ENCODE measurements at regions not wholly inside any gene's neighbourhood (a gene's known extent, or its start where the extent isn't known, plus 50 kb on each side); places are given as distances from the start of the nearest gene placed in this dataset.

- Mint-ChIP-seq H3K4me3 (no peak overlapping the region), H3K4me1 (no peaks in the 10 kb centered on the region), H3K9me3 (peaks cover 5% of the 10 kb centered on the region), H3K36me3 (no peaks in the 10 kb centered on the region), H3K27ac (no peak overlapping the region), H3K27me3 (no peaks in the 10 kb centered on the region)
- DNase-seq (ENCODE audit: low spot score in 2 of 2) = no peak
- ATAC-seq (ENCODE audit: low read depth) = no peak
Measured at GRCh38 chr4:18231726-18232125, 210.2 kb upstream of the LCORL start.

DNA sequence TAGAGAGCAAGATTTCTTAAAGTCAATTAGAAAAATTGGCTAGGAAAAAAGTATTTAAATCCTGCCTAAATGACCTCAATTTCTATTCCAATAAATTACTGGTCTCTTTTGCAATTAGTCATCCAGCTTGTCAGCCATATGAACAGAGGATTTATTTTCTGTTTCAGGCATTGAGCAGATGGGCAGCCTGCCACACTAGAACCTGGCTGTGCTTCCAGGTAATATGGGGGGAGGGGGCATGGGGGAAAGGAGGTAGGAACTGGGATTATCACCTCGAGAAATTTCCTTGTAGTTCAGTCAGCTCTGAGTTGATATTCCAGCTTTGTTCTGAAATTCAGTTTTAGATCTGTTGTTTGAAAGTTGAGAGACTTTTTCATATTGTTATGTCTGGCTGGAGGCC is 206.3 kb upstream of the LCORL start:
- no peak overlapping the region for H3K4me3 Mint-ChIP-seq
- no peak overlapping the region for H3K27ac Mint-ChIP-seq
- DNase-seq (ENCODE audit: low spot score in 2 of 2) = no peak
- peaks cover 3% of the 10 kb centered on the region for H3K27me3 Mint-ChIP-seq
- no peak for ATAC-seq (ENCODE audit: low read depth)
- no peaks in the 10 kb centered on the region for H3K4me1 Mint-ChIP-seq
- H3K36me3 Mint-ChIP-seq = no peaks in the 10 kb centered on the region
- H3K9me3 Mint-ChIP-seq = peaks cover 8% of the 10 kb centered on the region

DNA sequence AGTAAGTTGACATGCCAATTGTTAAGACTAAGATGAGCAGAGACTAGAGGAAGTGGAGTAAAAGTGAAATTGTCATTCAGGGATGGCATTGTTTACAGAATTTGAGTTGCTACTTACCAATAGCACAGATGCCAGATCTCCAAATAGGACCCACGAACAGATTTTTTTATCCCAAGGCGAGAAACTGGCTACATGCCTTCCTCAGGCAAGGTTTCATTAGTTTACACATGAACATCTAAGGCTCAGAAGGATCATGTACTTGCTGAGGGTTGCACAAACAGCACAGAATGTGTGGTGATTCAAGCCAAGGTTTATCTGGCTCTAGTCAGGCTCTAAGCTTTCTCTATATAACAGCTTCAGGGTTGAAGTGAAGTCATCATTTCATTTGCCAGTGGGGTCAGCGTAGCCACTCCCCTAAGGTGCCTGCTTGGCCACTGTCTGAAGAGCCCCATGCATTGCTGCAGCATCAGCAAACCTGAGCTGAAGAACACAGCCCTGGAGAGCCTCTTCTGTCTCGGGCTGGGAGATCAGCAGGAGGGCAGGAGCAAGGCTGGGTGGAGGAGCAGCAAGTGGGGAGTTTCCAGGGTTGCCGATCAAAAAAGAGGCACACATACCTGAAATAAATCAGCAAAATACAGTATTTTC is 193.0 kb upstream of the LCORL start:
- ATAC-seq (ENCODE audit: low read depth) (no peak), DNase-seq (ENCODE audit: low spot score in 2 of 2) (no peak)
- H3K4me1 Mint-ChIP-seq = no peaks in the 10 kb centered on the region
- H3K4me3 Mint-ChIP-seq = no peak overlapping the region
- H3K27ac Mint-ChIP-seq = no peak overlapping the region
- H3K9me3 Mint-ChIP-seq = peaks cover 3% of the 10 kb centered on the region
- H3K27me3 Mint-ChIP-seq = peaks cover 5% of the 10 kb centered on the region
- no peaks in the 10 kb centered on the region for H3K36me3 Mint-ChIP-seq

GRCh38 chr4:18213576-18214198 is 192.1 kb upstream of the LCORL start:
- Mint-ChIP-seq H3K36me3 (no peaks in the 10 kb centered on the region), H3K4me1 (no peaks in the 10 kb centered on the region), H3K9me3 (peaks cover 3% of the 10 kb centered on the region), H3K27me3 (peaks cover 5% of the 10 kb centered on the region), H3K27ac (no peak overlapping the region), H3K4me3 (no peak overlapping the region)
- ATAC-seq (ENCODE audit: low read depth) (no peak), DNase-seq (ENCODE audit: low spot score in 2 of 2) (no peak)

- Mint-ChIP-seq H3K27me3 (peaks cover 5% of the 10 kb centered on the region), H3K9me3 (peaks cover 3% of the 10 kb centered on the region), H3K36me3 (no peaks in the 10 kb centered on the region), H3K4me1 (no peaks in the 10 kb centered on the region), H3K4me3 (no peak overlapping the region), H3K27ac (no peak overlapping the region)
- ATAC-seq (ENCODE audit: low read depth) (no peak), DNase-seq (ENCODE audit: low spot score in 2 of 2) (no peak)
Measured at GRCh38 chr4:18209448-18209847, 187.9 kb upstream of the LCORL start.

DNA sequence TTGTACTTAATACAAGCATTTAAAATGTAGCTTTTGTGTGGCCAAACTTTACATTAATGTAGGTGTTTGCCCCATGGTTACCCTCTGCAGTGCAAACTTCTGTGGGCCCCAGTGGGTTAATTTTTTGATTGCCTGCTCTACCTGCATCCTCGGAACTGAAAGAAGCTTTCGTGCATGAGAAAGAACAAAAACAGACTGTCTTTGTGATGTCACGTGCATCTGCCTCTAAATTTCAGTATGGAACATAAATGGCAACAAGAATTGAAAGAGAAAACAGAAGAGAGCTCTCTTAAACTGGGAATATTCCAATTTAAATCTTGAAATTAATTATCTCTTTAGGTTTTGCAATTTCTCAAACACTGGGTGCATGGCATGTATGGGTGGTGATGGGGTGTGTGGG is 182.4 kb upstream of the LCORL start:
- DNase-seq (ENCODE audit: low spot score in 2 of 2) = no peak
- H3K36me3 Mint-ChIP-seq = no peaks in the 10 kb centered on the region
- H3K27ac Mint-ChIP-seq = no peak overlapping the region

DNA sequence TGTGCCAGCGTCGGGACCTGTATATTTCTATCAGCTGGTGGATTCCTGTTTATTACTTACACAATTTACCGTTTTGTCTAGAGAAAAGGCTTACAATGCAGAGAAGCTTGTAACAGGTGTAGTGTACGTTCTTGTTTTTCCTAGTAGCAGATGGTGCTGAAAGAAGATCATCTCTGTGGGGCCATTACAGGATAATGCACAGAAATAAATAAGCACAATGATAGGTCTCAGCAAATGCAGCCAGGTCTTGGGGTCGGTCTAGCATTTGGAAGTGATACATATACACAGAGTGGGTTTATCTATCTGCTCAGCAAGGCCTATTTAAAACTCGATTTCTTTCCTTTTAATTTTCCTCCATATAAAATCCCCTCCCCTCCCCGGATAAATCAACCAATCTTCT is 180.9 kb upstream of the LCORL start:
- H3K36me3 Mint-ChIP-seq = no peaks in the 10 kb centered on the region
- H3K9me3 Mint-ChIP-seq = no peaks in the 10 kb centered on the region
- DNase-seq (ENCODE audit: low spot score in 2 of 2) (no peak), ATAC-seq (ENCODE audit: low read depth) (no peak)
- H3K27ac Mint-ChIP-seq = no peak overlapping the region
- no peak overlapping the region for H3K4me3 Mint-ChIP-seq
- H3K27me3 Mint-ChIP-seq = peaks cover 5% of the 10 kb centered on the region
- H3K4me1 Mint-ChIP-seq = peaks cover 4% of the 10 kb centered on the region

More for the DNA sequence above, 182.4 kb upstream of the LCORL start:
- Mint-ChIP-seq H3K4me3 (no peak overlapping the region), H3K4me1 (no peaks in the 10 kb centered on the region), H3K9me3 (no peaks in the 10 kb centered on the region), H3K27me3 (peaks cover 2% of the 10 kb centered on the region)
- no peak for ATAC-seq (ENCODE audit: low read depth)

- no peak for ATAC-seq (ENCODE audit: low read depth)
Measured at GRCh38 chr4:18201885-18202284, 180.3 kb upstream of the LCORL start.

DNA sequence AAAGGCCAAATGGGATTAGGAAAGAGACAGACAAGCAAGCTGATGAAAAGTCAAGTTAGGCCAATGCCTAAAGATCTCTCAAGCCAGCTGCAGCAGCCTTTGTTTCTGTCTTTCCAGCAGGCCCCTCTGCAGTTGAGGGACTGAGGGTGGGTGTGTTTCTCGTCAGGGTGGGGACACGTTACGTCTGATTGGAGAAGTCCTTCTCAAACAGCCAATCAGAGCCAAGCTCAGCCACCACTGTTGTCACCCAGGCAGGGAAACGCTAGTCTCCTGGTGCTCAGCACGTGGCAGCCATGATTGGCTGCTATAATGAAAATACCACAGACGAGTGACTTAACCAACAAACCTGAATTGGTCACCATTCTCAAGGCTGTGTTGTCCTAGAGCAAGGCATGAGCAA is 177.1 kb upstream of the LCORL start:
- Mint-ChIP-seq H3K4me3 (no peak overlapping the region), H3K27me3 (peaks cover 7% of the 10 kb centered on the region), H3K4me1 (peaks cover 6% of the 10 kb centered on the region), H3K9me3 (no peaks in the 10 kb centered on the region), H3K36me3 (no peaks in the 10 kb centered on the region), H3K27ac (no peak overlapping the region)
- DNase-seq (ENCODE audit: low spot score in 2 of 2) (no peak), ATAC-seq (ENCODE audit: low read depth) (no peak)

More at GRCh38 chr4:18201885-18202284, 180.3 kb upstream of the LCORL start:
- H3K4me1 Mint-ChIP-seq = peaks cover 6% of the 10 kb centered on the region
- no peaks in the 10 kb centered on the region for H3K36me3 Mint-ChIP-seq
- no peak overlapping the region for H3K4me3 Mint-ChIP-seq
- peaks cover 6% of the 10 kb centered on the region for H3K27me3 Mint-ChIP-seq
- no peak overlapping the region for H3K27ac Mint-ChIP-seq
- no peaks in the 10 kb centered on the region for H3K9me3 Mint-ChIP-seq
- no peak for DNase-seq (ENCODE audit: low spot score in 2 of 2)

- no peak for ATAC-seq (ENCODE audit: low read depth)
- DNase-seq (ENCODE audit: low spot score in 2 of 2) = no peak
- Mint-ChIP-seq H3K4me1 (peaks cover 6% of the 10 kb centered on the region), H3K4me3 (no peak overlapping the region), H3K36me3 (no peaks in the 10 kb centered on the region), H3K27ac (no peak overlapping the region), H3K9me3 (no peaks in the 10 kb centered on the region), H3K27me3 (peaks cover 9% of the 10 kb centered on the region)
Measured at GRCh38 chr4:18197467-18197866, 175.9 kb upstream of the LCORL start.

DNA sequence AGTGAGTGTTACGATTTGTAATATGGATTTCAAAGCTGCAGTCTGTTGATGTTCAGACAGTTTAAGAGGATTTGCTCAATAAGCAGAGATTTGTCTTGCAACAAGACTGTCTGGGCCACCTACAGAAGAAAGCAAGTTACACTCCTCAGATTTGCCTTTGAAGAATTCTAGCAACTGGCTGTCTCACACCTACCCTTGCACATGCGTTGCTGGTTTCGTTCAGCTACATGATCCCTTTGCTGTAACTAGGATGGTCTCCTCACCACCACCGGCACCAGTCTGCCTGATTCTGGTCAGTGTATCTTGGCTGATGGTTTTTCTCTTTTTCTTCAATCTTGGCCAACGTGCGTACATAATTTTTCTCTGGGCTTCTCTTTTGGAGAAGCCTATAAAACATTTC is 172.7 kb upstream of the LCORL start:
- Mint-ChIP-seq H3K36me3 (no peaks in the 10 kb centered on the region), H3K27me3 (peaks cover 10% of the 10 kb centered on the region), H3K4me3 (no peak overlapping the region), H3K27ac (no peak overlapping the region), H3K4me1 (peaks cover 6% of the 10 kb centered on the region), H3K9me3 (no peaks in the 10 kb centered on the region)
- DNase-seq (ENCODE audit: low spot score in 2 of 2) (no peak), ATAC-seq (ENCODE audit: low read depth) (no peak)

- DNase-seq (ENCODE audit: low spot score in 2 of 2) = no peak
- no peaks in the 10 kb centered on the region for H3K9me3 Mint-ChIP-seq
- peaks cover 12% of the 10 kb centered on the region for H3K27me3 Mint-ChIP-seq
- H3K27ac Mint-ChIP-seq = no peak overlapping the region
- H3K4me1 Mint-ChIP-seq = peaks cover 6% of the 10 kb centered on the region
- H3K36me3 Mint-ChIP-seq = no peaks in the 10 kb centered on the region
- no peak overlapping the region for H3K4me3 Mint-ChIP-seq
- no peak for ATAC-seq (ENCODE audit: low read depth)
Measured at GRCh38 chr4:18192901-18193300, 171.3 kb upstream of the LCORL start.

DNA sequence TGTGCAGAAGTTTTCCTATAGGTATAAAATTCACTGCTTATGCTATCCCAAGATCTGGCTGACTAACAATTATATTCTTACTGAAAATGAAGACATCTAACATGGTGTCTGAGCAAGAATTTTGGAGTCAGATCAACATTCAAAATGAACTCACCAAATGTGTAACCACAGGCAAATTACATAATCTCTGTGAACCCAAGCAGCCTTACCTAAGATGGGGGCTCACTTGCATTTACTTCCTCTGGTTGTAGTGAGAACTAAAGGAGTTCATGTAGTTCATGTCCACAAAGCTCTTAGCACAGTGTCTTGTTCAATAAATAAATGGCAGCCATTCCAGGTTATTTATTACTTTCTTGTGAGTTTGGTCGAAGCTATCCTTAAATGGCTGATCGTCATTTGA is 163.9 kb upstream of the LCORL start:
- DNase-seq (ENCODE audit: low spot score in 2 of 2) (no peak), ATAC-seq (ENCODE audit: low read depth) (no peak)
- Mint-ChIP-seq H3K9me3 (no peaks in the 10 kb centered on the region), H3K36me3 (no peaks in the 10 kb centered on the region), H3K27ac (no peak overlapping the region), H3K27me3 (peaks cover 2% of the 10 kb centered on the region), H3K4me1 (no peaks in the 10 kb centered on the region), H3K4me3 (no peak overlapping the region)

- Mint-ChIP-seq H3K4me1 (no peaks in the 10 kb centered on the region), H3K27me3 (no peaks in the 10 kb centered on the region), H3K36me3 (no peaks in the 10 kb centered on the region), H3K4me3 (no peak overlapping the region), H3K9me3 (no peaks in the 10 kb centered on the region), H3K27ac (no peak overlapping the region)
- ATAC-seq (ENCODE audit: low read depth) (no peak), DNase-seq (ENCODE audit: low spot score in 2 of 2) (no peak)
Measured at GRCh38 chr4:18180892-18181291, 159.3 kb upstream of the LCORL start.

DNA sequence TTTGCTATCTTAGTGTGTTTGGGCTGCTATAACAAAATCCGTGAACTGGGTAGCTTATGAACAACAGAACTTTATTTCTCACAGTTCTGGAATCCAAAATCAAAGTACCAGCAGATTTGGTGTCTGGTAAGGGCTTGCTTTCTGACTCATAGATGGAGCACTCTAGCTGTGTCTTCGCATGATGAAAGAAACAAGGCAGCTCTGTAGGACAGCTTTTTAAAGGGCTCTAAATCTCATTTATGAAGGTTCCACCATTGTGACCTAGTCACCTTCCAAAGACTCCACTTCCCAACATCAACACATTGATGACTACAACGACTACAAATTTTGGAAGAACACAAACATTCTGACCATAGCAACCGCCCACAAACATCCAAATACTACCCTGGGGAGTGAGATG is 158.6 kb upstream of the LCORL start:
- Mint-ChIP-seq H3K4me3 (no peak overlapping the region), H3K36me3 (no peaks in the 10 kb centered on the region), H3K27me3 (no peaks in the 10 kb centered on the region), H3K27ac (no peak overlapping the region), H3K9me3 (no peaks in the 10 kb centered on the region), H3K4me1 (no peaks in the 10 kb centered on the region)
- ATAC-seq (ENCODE audit: low read depth) = no peak
- DNase-seq (ENCODE audit: low spot score in 2 of 2) = no peak
